ENCODE measurements at regions not wholly inside any gene's neighbourhood (a gene's known extent, or its start where the extent isn't known, plus 50 kb on each side); places are given as distances from the start of the nearest gene placed in this dataset.

- no peak overlapping the region for H3K27ac ChIP-seq
- TF ChIP-seq CTCF (IDR thresholded peaks at IDR 0.05), result no peak
- H3K4me3 ChIP-seq, result no peak overlapping the region
- peak; percentile 46 for DNase-seq (ENCODE audit: low spot score)
Measured at GRCh38 chr22:48372390-48372789, 1455.3 kb downstream of the BRD1 start.

DNA sequence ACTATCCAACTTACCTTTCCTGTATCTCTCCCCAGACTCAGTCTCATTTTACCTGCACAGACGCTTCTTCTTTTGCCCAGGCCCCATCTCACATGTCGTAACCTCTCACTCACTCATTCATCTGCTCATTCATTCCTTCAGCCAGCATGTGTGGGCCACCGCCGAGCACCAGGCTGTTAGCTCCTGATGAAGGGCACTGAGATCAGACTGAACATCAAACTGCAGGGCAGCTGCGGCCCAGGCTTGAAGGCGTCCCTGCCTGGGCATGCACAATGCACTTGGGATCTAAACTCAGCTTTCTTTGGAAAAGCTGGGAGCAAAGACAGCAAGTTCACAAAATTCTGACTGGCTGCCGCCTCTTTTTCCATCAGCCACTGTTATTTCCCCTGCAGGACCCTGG is 1456.3 kb downstream of the BRD1 start:
- H3K4me3 ChIP-seq, result no peak overlapping the region
- no peak overlapping the region for H3K27ac ChIP-seq
- no peak for TF ChIP-seq CTCF (IDR thresholded peaks at IDR 0.05)
- DNase-seq (ENCODE audit: low spot score), result peak; percentile 24

DNA sequence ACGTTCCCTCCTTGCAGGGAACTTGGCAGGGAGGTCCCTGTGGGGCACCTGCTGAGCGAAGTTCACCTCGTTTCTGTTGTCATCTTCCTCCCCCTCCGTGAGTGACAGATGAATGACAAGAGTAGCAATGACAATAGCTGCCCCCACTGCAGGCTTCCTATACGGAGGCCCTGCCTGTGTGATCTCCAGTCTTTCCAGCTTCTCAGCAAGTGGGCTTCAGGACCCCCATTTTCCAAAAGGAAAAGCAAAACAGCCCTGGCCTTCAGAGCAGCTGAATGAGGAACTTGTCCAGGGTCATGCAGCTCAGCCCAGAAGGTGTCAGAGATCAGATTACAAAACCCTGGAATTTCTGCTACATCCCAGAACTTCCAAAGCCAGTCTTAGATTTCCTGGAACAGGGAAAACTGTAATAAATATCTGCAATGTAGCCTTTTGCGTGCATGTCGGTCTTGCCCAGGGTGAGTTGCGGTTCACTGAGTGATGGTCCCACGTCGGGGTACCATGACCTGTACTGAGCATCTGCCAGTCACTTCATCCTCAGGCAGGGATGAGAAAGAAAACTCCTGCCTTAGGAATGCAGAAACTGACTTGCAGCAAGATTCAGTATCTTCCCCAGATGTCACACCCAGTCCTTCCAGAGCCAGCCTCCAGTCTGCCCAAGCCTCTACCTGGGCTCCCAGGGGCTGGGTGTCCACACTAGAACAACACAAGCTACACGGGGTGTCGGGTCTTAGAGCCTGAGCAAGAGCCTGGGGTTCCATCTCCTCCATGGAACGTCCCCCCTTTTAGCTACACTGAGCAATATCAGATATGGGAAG is 1457.0 kb downstream of the BRD1 start:
- Histone ChIP-seq H3K27ac (no peak overlapping the region), H3K4me3 (no peak overlapping the region)
- DNase-seq (ENCODE audit: low spot score), result peak; percentile 38
- no peak for TF ChIP-seq CTCF (IDR thresholded peaks at IDR 0.05)

- DNase-seq (ENCODE audit: low spot score), result peak; percentile 47
- TF ChIP-seq CTCF (IDR thresholded peaks at IDR 0.05), result no peak
- H3K27ac ChIP-seq, result no peak overlapping the region
- no peak overlapping the region for H3K4me3 ChIP-seq
Measured at GRCh38 chr22:48369789-48370507, 1457.7 kb downstream of the BRD1 start.

DNA sequence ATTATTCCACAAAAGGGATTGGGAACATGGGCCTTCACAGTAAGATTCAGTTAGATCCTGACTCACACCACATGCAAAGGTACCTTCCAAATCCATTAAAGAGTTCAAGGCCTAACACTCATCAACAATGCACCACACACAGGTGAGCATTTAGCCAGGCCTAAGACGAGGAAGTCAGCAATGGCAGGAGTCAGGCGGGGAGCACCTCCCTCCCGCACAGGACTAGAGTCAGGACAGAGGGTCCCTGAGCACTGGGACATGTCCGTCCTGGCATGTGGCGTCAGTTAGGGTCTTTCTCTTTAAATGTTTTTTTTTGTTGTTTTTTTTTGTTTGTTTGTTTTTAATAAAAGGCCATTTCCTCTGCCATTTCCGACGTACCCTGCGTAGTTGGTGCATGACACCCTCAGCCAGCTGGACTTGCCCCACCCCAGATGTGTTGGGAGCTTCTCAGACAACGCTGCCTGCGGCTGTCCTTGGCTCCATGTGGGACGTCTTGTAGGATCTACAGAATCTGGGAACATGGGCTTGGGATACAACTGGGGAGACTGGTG is 1458.6 kb downstream of the BRD1 start:
- no peak for TF ChIP-seq CTCF (IDR thresholded peaks at IDR 0.05)
- no peak overlapping the region for H3K4me3 ChIP-seq
- DNase-seq (ENCODE audit: low spot score), result peak; percentile 57
- H3K27ac ChIP-seq, result no peak overlapping the region

GRCh38 chr22:48367731-48368130 is 1459.9 kb downstream of the BRD1 start:
- H3K27ac ChIP-seq, result no peak overlapping the region
- H3K4me3 ChIP-seq, result no peak overlapping the region
- peak; percentile 66 for DNase-seq (ENCODE audit: low spot score)
- no peak for TF ChIP-seq CTCF (IDR thresholded peaks at IDR 0.05)
